GM12878 (cell line): ENCODE measurements at regions not wholly inside any gene's neighbourhood (a gene's known extent, or its start where the extent isn't known, plus 50 kb on each side); places are given as distances from the start of the nearest gene placed in this dataset.

Experiments
- ATAC-seq: fragments of 200-7000 bp; cut with Tn5 transposase; 3 replicates; pipeline ENCODE4 v1.9.1; 2020; ENCODE audit warnings: mild to moderate bottlenecking, moderate library complexity
- BruUV-seq: library from RNA; stranded (reverse); fragments of 400-500 nt; replicated peaks from 2 replicates; lab custom pipeline; 2021; lab: Mats Ljungman, UMichigan
- CTCF ChIA-PET: fragments of 300-600 bp; sonication (Branson Sonifier 250); formaldehyde crosslinking; extraction: SDS; loops from one replicate; lab custom pipeline; 2021; ENCODE audit warnings: inconsistent platforms; lab: Yijun Ruan, JAX
- POLR2A ChIA-PET: fragments of 350-600 bp; formaldehyde crosslinking; extraction: SDS; loops from one replicate; lab custom pipeline; 2021; ENCODE audit warnings: inconsistent platforms; lab: Charles Lee
- RAD21 ChIA-PET: fragments of 300-600 bp; sonication (Branson Sonifier 250); formaldehyde crosslinking; loops from one replicate; lab custom pipeline; 2023; ENCODE audit warnings: antibody characterized with exemption; ENCODE audit not compliant: unreplicated experiment; lab: Charles Lee
- SMC1A ChIA-PET: fragments of 300-600 bp; sonication (Branson Sonifier 250); formaldehyde crosslinking; loops from one replicate; lab custom pipeline; 2023; ENCODE audit not compliant: unreplicated experiment, uncharacterized antibody; lab: Charles Lee
- DNase-seq: peaks from one replicate; pipeline ENCODE4 v3.0.0-alpha.2; 2011; ENCODE audit warnings: low read depth, low spot score
- FAIRE-seq: peaks from 3 replicates; lab custom pipeline; 2011; peaks lifted over from hg19 to GRCh38; lab: Jason Lieb, UNC
- H2AFZ ChIP-seq: 2 replicates; pipeline ENCODE4 v1.6.0; 2011; ENCODE audit warnings: low read depth, low read length, control low read depth; ENCODE audit not compliant: control insufficient read depth
- H3K27ac ChIP-seq: 2 replicates; pipeline ENCODE4 v1.5.1; 2011; ENCODE audit warnings: control low read depth; ENCODE audit not compliant: control insufficient read depth, insufficient read depth
- H3K27me3 ChIP-seq, 2 experiments: replicated peaks in 1 of 2; 2 replicates each; pipeline versions ENCODE4 v1.6.0 to v1.6.1; 2011; ENCODE audit warnings: low read length in 1 of 2; ENCODE audit not compliant: control insufficient read depth in 2 of 2, insufficient read depth in 2 of 2
- H3K36me3 ChIP-seq, 2 experiments: 2 replicates each; pipeline ENCODE4 v1.5.1; 2011; ENCODE audit warnings: low read length in 1 of 2; ENCODE audit not compliant: control insufficient read depth in 2 of 2, insufficient read depth in 2 of 2
- H3K4me1 ChIP-seq: 2 replicates; pipeline ENCODE4 v1.6.1; 2011; ENCODE audit warnings: mild to moderate bottlenecking, low read length, moderate library complexity, mixed read lengths; ENCODE audit not compliant: control insufficient read depth, insufficient read depth
- H3K4me2 ChIP-seq: 2 replicates; pipeline ENCODE4 v1.6.0; 2011; ENCODE audit warnings: control low read depth; ENCODE audit not compliant: control insufficient read depth, insufficient read depth
- H3K4me3 ChIP-seq: fragments of 200-600 bp; sonication (generic); 2 replicates; pipeline ENCODE4 v1.5.1; 2016
- H3K79me2 ChIP-seq: 2 replicates; pipeline ENCODE4 v1.6.0; 2011; ENCODE audit warnings: low read length; ENCODE audit not compliant: control insufficient read depth, insufficient read depth
- H3K9ac ChIP-seq: 2 replicates; pipeline ENCODE4 v1.8.0; 2011; ENCODE audit warnings: low read length, control low read depth, mixed read lengths; ENCODE audit not compliant: control insufficient read depth, insufficient read depth
- H3K9me3 ChIP-seq: replicated peaks from 3 replicates; pipeline ENCODE4 v1.5.1; 2011; ENCODE audit warnings: mild to moderate bottlenecking, low read length; ENCODE audit not compliant: control insufficient read depth, insufficient read depth
- H4K20me1 ChIP-seq: 2 replicates; pipeline ENCODE4 v1.6.0; 2011; ENCODE audit not compliant: control insufficient read depth, insufficient read depth
- CREB1 ChIP-seq: IDR thresholded peaks from 2 replicates; pipeline ENCODE4 v1.6.1; 2012; ENCODE audit warnings: low read depth, mild to moderate bottlenecking, inconsistent platforms
- CTCF ChIP-seq, 3 experiments: IDR thresholded peaks in 2 of 3; conservative IDR thresholded peaks in 1 of 3; 2 replicates each; pipeline ENCODE4 v1.5.1; 2011; ENCODE audit warnings: low read depth in 3 of 3, low read length in 3 of 3, mild to moderate bottlenecking in 3 of 3, control low read depth in 2 of 3, moderate library complexity in 2 of 3, inconsistent platforms in 1 of 3, mixed read lengths in 1 of 3; ENCODE audit not compliant: control insufficient read depth in 2 of 3, insufficient read depth in 1 of 3; ENCODE audit errors: extremely low read depth in 1 of 3
- NR2C1 ChIP-seq: fragments of 450-650 bp; IDR thresholded peaks from 2 replicates; pipeline ENCODE4 v1.6.1; 2017; ENCODE audit warnings: antibody characterized with exemption, mild to moderate bottlenecking, moderate library complexity
- PBX3 ChIP-seq: IDR thresholded peaks from 2 replicates; pipeline ENCODE4 v1.6.1; 2011; ENCODE audit warnings: mild to moderate bottlenecking, low read depth, low read length, moderate library complexity; ENCODE audit not compliant: insufficient replicate concordance
- SIN3A ChIP-seq: IDR thresholded peaks from 2 replicates; pipeline ENCODE4 v1.6.1; 2012; ENCODE audit warnings: low read depth, low read length, improper control_type of control experiment
- SUPT20H ChIP-seq: IDR thresholded peaks from 2 replicates; pipeline ENCODE4 v1.6.1; 2011; ENCODE audit warnings: low read depth, mild to moderate bottlenecking, low read length, moderate library complexity, borderline replicate concordance; ENCODE audit not compliant: control insufficient read depth
- USF2 ChIP-seq: IDR thresholded peaks from 2 replicates; pipeline ENCODE4 v1.6.1; 2011; ENCODE audit warnings: low read depth, low read length, improper control_type of control experiment, borderline replicate concordance
- WGBS: methylation state at CpG from one replicate; pipeline ENCODE4 v1.1.6; 2016; ENCODE audit warnings: low lambda C conversion rate; ENCODE audit not compliant: insufficient replicate concordance, insufficient coverage; ENCODE audit errors: missing lambda C conversion rate; 5-methylcytosine and 5-hydroxymethylcytosine counted together
- in situ Hi-C: fragments of 300-500 bp; cut with MboI; formaldehyde crosslinking; loops from 9 replicates; pipeline ENCODE4 v1.14.3; 2018; ENCODE audit warnings: mixed read lengths
- intact Hi-C: fragments of 100-400 bp; cut with micrococcal nuclease; formaldehyde crosslinking; loops from one replicate; pipeline ENCODE4 v1.14.2; 2022; ENCODE audit not compliant: unreplicated experiment

- no peak for DNase-seq
These were observed 193.3 kb downstream of the HS3ST3B1 start for GRCh38 chr17:14494161-14494560.

More at GRCh38 chr17:14494161-14494560, 193.3 kb downstream of the HS3ST3B1 start:
- ChIA-PET SMC1A (no interaction called here), RAD21 (no interaction called here), CTCF (no interaction called here), POLR2A (no interaction called here)
- Histone ChIP-seq H3K4me3 (no peak overlapping the region), H2AFZ (no peak overlapping the region), H3K4me2 (no peak overlapping the region), H4K20me1 (no peaks in the 10 kb centered on the region), H3K27me3 (no peaks in the 10 kb centered on the region), H3K36me3 (no peaks in the 10 kb centered on the region), H3K9me3 (no peaks in the 10 kb centered on the region), H3K79me2 (no peaks in the 10 kb centered on the region), H3K9ac (no peak overlapping the region), H3K4me1 (no peaks in the 10 kb centered on the region), H3K27ac (no peak overlapping the region)
- 6% methylated on average over 4 of the region's 4 CpGs for WGBS
- in situ Hi-C loops (no loop called here), intact Hi-C loops (no loop called here)
- BruUV-seq: no TSS peak
- FAIRE-seq (no peak), ATAC-seq (no peak)
- no peak for TF ChIP-seq PBX3
- TF ChIP-seq SUPT20H: no peak
- TF ChIP-seq SIN3A: no peak
- no peak for TF ChIP-seq NR2C1
- TF ChIP-seq CREB1: no peak
- no peak for TF ChIP-seq CTCF (IDR thresholded peaks at IDR 0.05 in 2 of 3, conservative IDR thresholded peaks at IDR 0.05 in 1 of 3; ENCODE audit: control insufficient read depth in 2 of 3, extremely low read depth in 1 of 3, insufficient read depth in 1 of 3, low read depth in 3 of 3, low read length in 3 of 3)
- no peak for TF ChIP-seq USF2
